Thymus (tissue), 11 donors: ENCODE measurements at regions not wholly inside any gene's neighbourhood (a gene's known extent, or its start where the extent isn't known, plus 50 kb on each side); places are given as distances from the start of the nearest gene placed in this dataset.

ENCODE experiments used
- DNase-seq, 9 donors: peaks; one replicate each; pipeline ENCODE4 v3.0.0-alpha.2; 2013; ENCODE audit warnings: low spot score in 9 of 9, low read depth in 6 of 9, missing footprints in 1 of 9
- H3K27ac ChIP-seq, 2 donors: one replicate each; pipeline ENCODE4 v1.5.1; 2013; ENCODE audit warnings: control low read depth in 1 of 2, low read depth in 1 of 2, low read length in 1 of 2, mild to moderate bottlenecking in 1 of 2, moderate library complexity in 1 of 2
- H3K27me3 ChIP-seq, 2 donors: one replicate each; pipeline ENCODE4 v1.5.1; 2013; ENCODE audit warnings: low read length in 1 of 2; ENCODE audit not compliant: control insufficient read depth in 2 of 2, insufficient read depth in 1 of 2
- H3K36me3 ChIP-seq, 2 donors: one replicate each; pipeline ENCODE4 v1.5.1; 2013; ENCODE audit warnings: low read length in 1 of 2, mild to moderate bottlenecking in 1 of 2, moderate library complexity in 1 of 2; ENCODE audit not compliant: control insufficient read depth in 2 of 2, insufficient read depth in 2 of 2
- H3K4me1 ChIP-seq, 2 donors: one replicate each; pipeline ENCODE4 v1.5.1; 2013; ENCODE audit warnings: low read length in 2 of 2; ENCODE audit not compliant: control insufficient read depth in 2 of 2, insufficient read depth in 2 of 2
- H3K4me3 ChIP-seq, 2 donors: one replicate each; pipeline ENCODE4 v1.5.1; 2013; ENCODE audit warnings: low read length in 2 of 2, control low read depth in 1 of 2, mild to moderate bottlenecking in 1 of 2
- H3K9me3 ChIP-seq, 2 donors: one replicate each; pipeline ENCODE4 v1.5.1; 2013; ENCODE audit warnings: low read length in 1 of 2, mild to moderate bottlenecking in 1 of 2; ENCODE audit not compliant: control insufficient read depth in 2 of 2, insufficient read depth in 1 of 2
- WGBS: extraction: QIAGEN DNeasy Blood & Tissue Kit; methylation state at CpG from one replicate; pipeline ENCODE4 v1.1.7; 2013; 5-methylcytosine and 5-hydroxymethylcytosine counted together
- donor health status: healthy.

GRCh38 chr4:189377569-189377968, 563.1 kb upstream of the FRG1 start:
- Histone ChIP-seq H3K27me3 (no peaks in the 10 kb centered on the region), H3K9me3 (peaks cover 0 to 10% of the 10 kb centered on the region in 2 donors), H3K4me3 (no peak overlapping the region), H3K36me3 (no peaks in the 10 kb centered on the region), H3K4me1 (no peaks in the 10 kb centered on the region), H3K27ac (no peak overlapping the region)
- WGBS, result 87% methylated on average over 2 of the region's 2 CpGs
- DNase-seq, result no peak

- H3K27me3 ChIP-seq, result no peaks in the 10 kb centered on the region
- DNase-seq, result no peak
- H3K4me1 ChIP-seq, result no peaks in the 10 kb centered on the region
- no peaks in the 10 kb centered on the region for H3K36me3 ChIP-seq
- WGBS, result 17% methylated on average over 1 of the region's 1 CpG
- H3K9me3 ChIP-seq, result peaks cover 1 to 6% of the 10 kb centered on the region in 2 donors
- no peak overlapping the region for H3K27ac ChIP-seq
- no peak overlapping the region for H3K4me3 ChIP-seq
Observed at GRCh38 chr4:189385098-189385497, 555.6 kb upstream of the FRG1 start.

GRCh38 chr4:189385579-189385978, 555.1 kb upstream of the FRG1 start:
- 90% methylated on average over 2 of the region's 2 CpGs for WGBS
- Histone ChIP-seq H3K4me1 (no peaks in the 10 kb centered on the region), H3K27me3 (no peaks in the 10 kb centered on the region), H3K27ac (no peak overlapping the region), H3K36me3 (no peaks in the 10 kb centered on the region), H3K4me3 (no peak overlapping the region), H3K9me3 (peaks cover under 1 to 1% of the 10 kb centered on the region in 2 donors)
- DNase-seq, result no peak

GRCh38 chr4:189396435-189396834, 544.2 kb upstream of the FRG1 start:
- no peaks in the 10 kb centered on the region for H3K4me1 ChIP-seq
- H3K36me3 ChIP-seq, result no peaks in the 10 kb centered on the region
- H3K27ac ChIP-seq, result no peak overlapping the region
- no peaks in the 10 kb centered on the region for H3K27me3 ChIP-seq
- no peak for DNase-seq
- WGBS, result 92% methylated on average over 7 of the region's 7 CpGs
- H3K4me3 ChIP-seq, result no peak overlapping the region
- no peaks in the 10 kb centered on the region for H3K9me3 ChIP-seq

GRCh38 chr4:189404271-189404670, 536.4 kb upstream of the FRG1 start:
- DNase-seq, result no peak
- no peak overlapping the region for H3K27ac ChIP-seq
- WGBS, result 52% methylated on average over 1 of the region's 1 CpG
- H3K4me1 ChIP-seq, result no peaks in the 10 kb centered on the region
- H3K27me3 ChIP-seq, result no peaks in the 10 kb centered on the region
- H3K36me3 ChIP-seq, result no peaks in the 10 kb centered on the region
- peaks cover 2 to 6% of the 10 kb centered on the region in 2 donors for H3K9me3 ChIP-seq
- H3K4me3 ChIP-seq, result no peak overlapping the region

GRCh38 chr4:189409158-189409557, 531.5 kb upstream of the FRG1 start:
- Histone ChIP-seq H3K27ac (no peak overlapping the region), H3K4me1 (no peaks in the 10 kb centered on the region), H3K27me3 (no peaks in the 10 kb centered on the region), H3K36me3 (no peaks in the 10 kb centered on the region), H3K9me3 (peaks cover 2 to 5% of the 10 kb centered on the region in 2 donors), H3K4me3 (no peak overlapping the region)
- no peak for DNase-seq
- 94% methylated on average over 6 of the region's 6 CpGs for WGBS

GRCh38 chr4:189414021-189414420, 526.7 kb upstream of the FRG1 start:
- Histone ChIP-seq H3K27me3 (no peaks in the 10 kb centered on the region), H3K4me3 (no peak overlapping the region), H3K4me1 (no peaks in the 10 kb centered on the region), H3K9me3 (no peaks in the 10 kb centered on the region), H3K27ac (no peak overlapping the region), H3K36me3 (no peaks in the 10 kb centered on the region)
- WGBS, result 81% methylated on average over 4 of the region's 4 CpGs
- no peak for DNase-seq

GRCh38 chr4:189420572-189420971, 520.1 kb upstream of the FRG1 start:
- 85% methylated on average over 10 of the region's 10 CpGs for WGBS
- DNase-seq, result no peak
- H3K4me3 ChIP-seq, result no peak overlapping the region

GRCh38 chr4:189436207-189436606, 504.5 kb upstream of the FRG1 start:
- Histone ChIP-seq H3K27ac (no peak overlapping the region), H3K27me3 (no peaks in the 10 kb centered on the region), H3K4me1 (no peaks in the 10 kb centered on the region), H3K9me3 (peaks cover 0 to 6% of the 10 kb centered on the region in 2 donors), H3K4me3 (no peak overlapping the region), H3K36me3 (no peaks in the 10 kb centered on the region)
- DNase-seq, result no peak
- WGBS, result 89% methylated on average over 3 of the region's 3 CpGs

More at GRCh38 chr4:189420572-189420971, 520.1 kb upstream of the FRG1 start:
- H3K27ac ChIP-seq, result no peak overlapping the region
- H3K9me3 ChIP-seq, result peaks cover 0 to 4% of the 10 kb centered on the region in 2 donors
- H3K4me1 ChIP-seq, result no peaks in the 10 kb centered on the region
- no peaks in the 10 kb centered on the region for H3K36me3 ChIP-seq
- H3K27me3 ChIP-seq, result no peaks in the 10 kb centered on the region

- Histone ChIP-seq H3K27me3 (no peaks in the 10 kb centered on the region), H3K4me3 (no peak overlapping the region), H3K36me3 (no peaks in the 10 kb centered on the region), H3K9me3 (no peaks in the 10 kb centered on the region), H3K4me1 (no peaks in the 10 kb centered on the region), H3K27ac (no peak overlapping the region)
- WGBS, result 92% methylated on average over 4 of the region's 4 CpGs
- no peak for DNase-seq
Observed at GRCh38 chr4:189440716-189441115, 500.0 kb upstream of the FRG1 start.
